DMS153 treated with DMSO at 0.1 percent for 48 hours (cell line): ENCODE measurements at regions not wholly inside any gene's neighbourhood (a gene's known extent, or its start where the extent isn't known, plus 50 kb on each side); places are given as distances from the start of the nearest gene placed in this dataset.
"Not testable (repeated sequence)": the region's sequence is repeated elsewhere in the genome, so short reads cannot be mapped to it uniquely, and the experiment has no call there.

ENCODE experiments used
- DNase-seq: peaks from one replicate; lab custom pipeline; 2025; ENCODE audit not compliant: unreplicated experiment; lab: John Stamatoyannopoulos, UW

- no peak for DNase-seq
Observed at GRCh38 chr12:60191271-60191670, 595.4 kb downstream of the SLC16A7 start.

- no peak for DNase-seq
Observed at GRCh38 chr12:60191676-60192359, 596.0 kb downstream of the SLC16A7 start.

GRCh38 chr12:60194678-60195077, 598.8 kb downstream of the SLC16A7 start:
- DNase-seq: no peak

DNA sequence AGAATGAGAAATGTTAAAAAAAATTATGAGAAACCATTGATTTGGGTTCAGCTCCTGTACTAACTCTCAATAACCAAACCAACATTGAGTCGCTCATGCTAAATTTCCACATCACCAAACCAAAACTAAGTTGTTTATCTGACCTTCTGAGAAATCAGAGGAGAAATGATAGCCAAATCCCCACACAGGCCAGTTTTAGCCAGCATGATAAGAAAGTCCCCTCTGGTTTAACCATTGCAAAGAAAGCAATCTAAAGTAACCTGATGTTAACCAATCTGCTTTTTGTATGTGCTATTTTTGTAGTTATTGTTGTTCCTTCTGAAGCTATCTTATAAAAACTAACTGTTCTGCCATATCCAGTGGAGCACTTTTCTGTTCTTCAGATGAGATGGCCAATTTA, 599.7 kb downstream of the SLC16A7 start:
- no peak for DNase-seq

DNA sequence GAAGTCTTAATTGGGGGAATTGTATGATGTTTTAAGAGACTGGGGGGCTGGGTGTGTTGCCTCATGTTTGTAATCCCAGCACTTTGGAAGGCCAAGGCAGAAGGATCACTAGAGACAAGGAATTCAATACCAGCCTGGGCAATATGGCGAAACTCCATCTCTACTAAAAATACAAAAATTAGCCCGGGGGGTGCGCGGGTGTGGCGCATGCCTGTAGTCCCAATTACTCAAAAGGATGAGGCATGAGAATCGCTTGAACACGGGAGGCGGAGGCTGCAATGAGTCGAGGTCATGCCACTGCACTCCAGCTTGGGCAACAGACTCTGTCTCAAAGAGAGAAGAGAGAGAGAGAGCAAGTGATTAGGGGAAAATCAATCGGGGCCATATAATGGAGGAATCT, 600.5 kb downstream of the SLC16A7 start:
- no peak for DNase-seq

DNA sequence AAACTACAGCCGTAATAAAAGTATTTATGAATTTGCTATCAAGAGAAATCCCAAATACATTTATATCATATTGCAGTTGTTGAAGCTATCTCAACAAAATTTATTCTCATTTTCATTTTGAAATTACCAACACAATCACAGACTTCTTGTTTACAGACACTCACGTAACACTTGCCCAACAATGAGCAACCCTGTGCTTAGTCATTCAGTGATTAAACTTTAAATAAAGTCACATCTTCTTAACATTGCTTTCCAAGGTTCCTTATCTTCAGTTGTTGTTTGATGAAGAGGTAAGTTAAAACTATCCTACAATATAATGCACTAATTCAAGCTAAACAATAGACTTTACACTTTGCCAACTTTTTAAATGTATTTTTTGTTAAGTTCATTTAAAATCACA, 601.8 kb downstream of the SLC16A7 start:
- no peak for DNase-seq

GRCh38 chr12:60201891-60202290, 606.1 kb downstream of the SLC16A7 start:
- no peak for DNase-seq

DNA sequence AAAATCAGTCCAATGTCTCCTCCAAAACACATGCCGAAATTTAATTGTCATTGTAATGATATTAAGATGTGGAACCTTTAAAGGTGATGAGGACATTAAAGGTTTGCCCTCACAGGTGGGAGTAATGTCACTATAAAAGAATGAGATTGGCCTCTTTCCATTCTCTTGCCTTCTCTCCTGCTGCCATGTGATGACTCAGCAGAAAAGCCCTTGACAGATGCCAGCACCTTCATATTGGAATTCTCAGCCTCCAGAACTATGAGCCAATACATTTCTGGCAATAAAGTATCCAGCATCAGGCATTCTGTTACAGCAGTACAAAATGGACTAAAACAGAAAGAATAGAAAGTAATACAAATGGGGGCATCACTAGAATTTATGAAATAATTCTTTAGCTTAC, 609.7 kb downstream of the SLC16A7 start:
- no peak for DNase-seq

DNA sequence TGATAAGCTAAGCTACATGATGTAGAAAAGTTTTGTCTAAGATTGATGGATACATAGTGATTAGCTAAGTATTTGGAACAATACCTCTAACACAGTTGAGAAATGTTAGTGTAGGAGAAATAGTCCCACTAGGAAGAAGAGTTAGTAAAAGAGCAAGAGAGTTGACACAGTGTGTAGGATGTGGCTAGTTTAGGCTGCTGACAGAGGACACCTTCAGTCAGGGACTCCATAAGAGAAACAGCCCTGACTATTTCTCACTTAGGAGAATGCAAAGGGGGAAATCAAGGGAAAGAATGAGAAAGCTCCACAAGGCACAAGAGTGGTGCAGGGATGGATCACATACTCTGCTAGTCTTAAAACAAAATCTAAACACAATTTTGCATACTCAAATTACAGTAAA, 613.7 kb downstream of the SLC16A7 start:
- no peak for DNase-seq

- DNase-seq: peak; percentile 1
Observed at GRCh38 chr12:60209933-60210332, 614.1 kb downstream of the SLC16A7 start.

DNA sequence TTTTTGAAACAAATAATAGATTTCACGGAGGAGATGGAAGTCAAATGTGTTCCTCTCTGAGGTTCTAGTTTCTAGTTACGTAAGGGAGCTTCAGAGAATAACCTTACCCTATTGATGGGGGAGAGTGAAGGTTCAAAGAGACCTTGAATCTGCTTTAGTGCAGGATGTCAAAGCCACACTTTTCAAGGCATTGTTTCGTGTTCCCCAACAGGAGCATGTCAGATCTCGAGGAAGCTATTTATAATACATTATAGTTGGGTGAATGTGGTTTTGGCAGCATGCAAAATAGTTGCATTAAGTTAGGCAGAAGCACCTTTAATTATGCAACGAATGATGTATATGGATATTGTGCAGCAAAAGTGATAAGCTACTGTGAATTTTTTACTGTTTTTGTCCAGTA, 614.9 kb downstream of the SLC16A7 start:
- DNase-seq: no peak

DNA sequence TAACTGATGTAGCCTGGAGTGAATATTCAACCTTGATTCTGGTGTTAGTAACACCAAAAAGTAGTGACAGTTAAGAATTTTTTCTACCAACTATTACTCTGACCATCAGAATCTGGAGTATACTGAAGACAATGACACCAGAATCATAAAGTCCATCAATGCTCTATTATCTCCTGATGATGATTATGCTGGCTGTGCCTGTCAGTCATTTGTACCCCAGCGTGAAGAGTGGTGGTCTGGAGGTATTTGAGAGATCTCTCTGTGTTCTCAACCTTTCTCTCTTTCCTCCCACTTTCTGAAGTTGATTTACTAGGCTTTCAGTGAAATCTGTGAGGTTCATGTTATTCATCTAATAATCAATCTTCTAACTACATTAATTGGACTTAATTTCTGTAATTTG, 615.4 kb downstream of the SLC16A7 start:
- DNase-seq: no peak

GRCh38 chr12:60212159-60213000, 616.6 kb downstream of the SLC16A7 start:
- DNase-seq: no peak

DNA sequence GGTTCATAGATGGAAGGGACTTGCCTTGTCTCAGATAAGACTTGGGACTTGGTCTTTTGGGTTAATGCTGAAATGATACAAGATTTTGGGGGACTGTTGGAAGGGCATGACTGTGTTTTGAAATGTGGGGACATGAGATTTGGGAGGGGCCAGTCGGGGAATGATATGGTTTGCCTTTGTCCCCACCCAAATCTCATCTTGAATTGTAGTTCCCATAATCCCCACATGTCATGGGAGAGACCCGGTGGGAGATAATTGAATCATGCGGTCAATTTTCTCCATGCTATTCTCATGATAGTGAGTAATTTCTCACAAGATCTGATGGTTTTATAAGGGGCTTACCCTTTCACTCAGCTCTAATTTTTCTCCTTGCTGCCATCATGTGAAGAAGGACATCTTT, 617.4 kb downstream of the SLC16A7 start:
- DNase-seq: not testable (repeated sequence)

DNA sequence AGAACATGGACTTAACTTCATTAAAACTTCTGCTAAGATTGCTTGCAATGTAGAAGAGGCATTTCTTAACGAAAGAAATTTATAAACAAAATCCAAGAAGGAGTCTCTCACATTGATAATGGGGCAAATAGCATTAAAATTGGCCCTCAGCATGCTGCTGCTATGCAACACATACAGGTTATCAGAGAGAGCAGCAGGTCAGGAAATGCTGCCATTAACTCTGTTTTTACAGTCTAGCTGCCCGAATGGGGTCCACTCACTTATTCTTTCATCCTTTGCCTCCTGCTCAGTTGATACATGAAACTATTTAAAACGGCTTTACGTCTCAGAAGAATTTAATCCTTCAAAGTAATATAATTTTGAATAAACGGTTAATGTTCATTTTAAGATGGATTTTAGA, 620.4 kb downstream of the SLC16A7 start:
- no peak for DNase-seq

GRCh38 chr12:60223242-60223641, 627.4 kb downstream of the SLC16A7 start:
- no peak for DNase-seq

GRCh38 chr12:60225216-60226000, 629.6 kb downstream of the SLC16A7 start:
- DNase-seq: no peak

GRCh38 chr12:60227916-60228315, 632.1 kb downstream of the SLC16A7 start:
- DNase-seq: no peak

DNA sequence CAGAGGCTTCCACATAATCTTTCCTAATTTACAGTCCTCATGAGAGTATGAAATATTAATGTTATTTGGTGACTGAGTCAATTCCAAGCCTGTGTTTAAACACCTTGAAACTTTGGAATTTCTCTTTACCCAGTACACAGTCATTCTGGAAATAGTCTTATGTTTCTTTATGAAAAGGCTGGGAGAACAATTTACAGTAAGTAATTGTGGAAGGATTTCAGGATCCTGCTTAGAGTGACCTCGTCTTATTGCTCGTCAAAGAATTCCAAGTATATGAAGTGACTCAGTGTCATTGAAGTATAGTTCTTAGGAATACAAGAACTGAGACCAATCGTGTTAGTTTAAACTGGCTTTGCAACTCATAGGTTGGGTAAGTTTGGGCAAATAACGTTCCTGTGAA, 634.2 kb downstream of the SLC16A7 start:
- DNase-seq: no peak

GRCh38 chr12:60231303-60231702, 635.5 kb downstream of the SLC16A7 start:
- DNase-seq: no peak

GRCh38 chr12:60231976-60232907, 636.4 kb downstream of the SLC16A7 start:
- DNase-seq: no peak
